IMR-90 (cell line): ENCODE measurements at regions not wholly inside any gene's neighbourhood (a gene's known extent, or its start where the extent isn't known, plus 50 kb on each side); places are given as distances from the start of the nearest gene placed in this dataset.

ENCODE experiments used
- ATAC-seq: fragments of 200-7000 bp; cut with Tn5 transposase; 2 replicates; pipeline ENCODE4 v1.9.1; 2020; ENCODE audit warnings: low read depth, mild to moderate bottlenecking, moderate library complexity
- BruUV-seq: library from RNA; stranded (reverse); fragments of 400-500 nt; replicated peaks from 2 replicates; lab custom pipeline; 2021; lab: Mats Ljungman, UMichigan
- CTCF ChIA-PET: fragments of 300-600 bp; formaldehyde crosslinking; extraction: SDS; loops from one replicate; lab custom pipeline; 2021; ENCODE audit warnings: antibody characterized with exemption; lab: Yijun Ruan, JAX
- POLR2A ChIA-PET: fragments of 300-600 bp; sonication (Branson Sonifier 250); formaldehyde crosslinking; loops from one replicate; lab custom pipeline; 2022; ENCODE audit warnings: antibody characterized with exemption; ENCODE audit not compliant: unreplicated experiment; lab: Charles Lee
- DNase-seq: peaks from one replicate; pipeline ENCODE4 v3.0.0; 2013
- H2AFZ ChIP-seq: replicated peaks from 2 replicates; pipeline ENCODE3; 2013; ENCODE audit warnings: low read length, mild to moderate bottlenecking; ENCODE audit not compliant: poor library complexity
- H2AK5ac ChIP-seq: 2 replicates; pipeline ENCODE4 v1.6.1; 2013; ENCODE audit warnings: low read depth, low read length, inconsistent platforms
- H2AK9ac ChIP-seq: replicated peaks from 2 replicates; pipeline ENCODE3; 2013; ENCODE audit warnings: mild to moderate bottlenecking, low read depth, low read length, moderate library complexity; ENCODE audit not compliant: poor library complexity
- H2BK120ac ChIP-seq: 2 replicates; pipeline ENCODE4 v1.6.1; 2013; ENCODE audit warnings: low read depth, low read length, inconsistent platforms
- H2BK15ac ChIP-seq: 3 replicates; pipeline ENCODE4 v1.6.1; 2013; ENCODE audit warnings: low read depth, low read length, inconsistent platforms
- H2BK20ac ChIP-seq: 2 replicates; pipeline ENCODE4 v1.6.1; 2013; ENCODE audit warnings: low read depth, mild to moderate bottlenecking, inconsistent platforms, low read length, moderate library complexity
- H2BK5ac ChIP-seq: 2 replicates; pipeline ENCODE4 v1.6.1; 2013; ENCODE audit warnings: mild to moderate bottlenecking, low read depth, low read length, inconsistent platforms; ENCODE audit not compliant: poor library complexity, severe bottlenecking
- H3K14ac ChIP-seq: replicated peaks from 2 replicates; pipeline ENCODE4 v1.6.1; 2013; ENCODE audit warnings: low read depth, low read length, inconsistent platforms
- H3K18ac ChIP-seq: 2 replicates; pipeline ENCODE4 v1.6.1; 2013; ENCODE audit warnings: low read depth, low read length, control low read depth
- H3K23ac ChIP-seq: 2 replicates; pipeline ENCODE4 v1.6.1; 2013; ENCODE audit warnings: low read depth, low read length, inconsistent platforms
- H3K27ac ChIP-seq: 2 replicates; pipeline ENCODE4 v1.5.1; 2013; ENCODE audit warnings: mild to moderate bottlenecking, control low read depth, low read length; ENCODE audit not compliant: insufficient read depth
- H3K27me3 ChIP-seq: 2 replicates; pipeline ENCODE4 v1.6.1; 2013; ENCODE audit warnings: low read length; ENCODE audit not compliant: control insufficient read depth, insufficient read depth
- H3K36me3 ChIP-seq: 2 replicates; pipeline ENCODE4 v1.6.1; 2013; ENCODE audit warnings: low read length, mixed read lengths; ENCODE audit not compliant: control insufficient read depth, insufficient read depth
- H3K4ac ChIP-seq: 2 replicates; pipeline ENCODE4 v1.6.1; 2013; ENCODE audit warnings: low read depth, low read length, inconsistent platforms
- H3K4me1 ChIP-seq: 2 replicates; pipeline ENCODE4 v1.6.1; 2013; ENCODE audit warnings: low read length, mixed read lengths; ENCODE audit not compliant: control insufficient read depth, insufficient read depth
- H3K4me2 ChIP-seq: 2 replicates; pipeline ENCODE4 v1.6.1; 2013; ENCODE audit warnings: low read depth, mild to moderate bottlenecking, control low read depth, low read length, moderate library complexity
- H3K4me3 ChIP-seq: 2 replicates; pipeline ENCODE4 v1.5.1; 2013; ENCODE audit warnings: low read depth, mild to moderate bottlenecking, control low read depth, low read length, moderate library complexity; ENCODE audit not compliant: insufficient read depth
- H3K56ac ChIP-seq: 2 replicates; pipeline ENCODE4 v1.6.1; 2013; ENCODE audit warnings: low read length, inconsistent platforms; ENCODE audit not compliant: insufficient read depth; ENCODE audit errors: extremely low read depth
- H3K79me1 ChIP-seq, 2 experiments: 2 replicates each; pipeline ENCODE4 v1.6.1; 2013; ENCODE audit warnings: low read length in 2 of 2, inconsistent platforms in 1 of 2, low read depth in 1 of 2
- H3K9ac ChIP-seq: 2 replicates; pipeline ENCODE4 v1.6.1; 2013; ENCODE audit warnings: low read depth, low read length, control low read depth
- H3K9me1 ChIP-seq: 2 replicates; pipeline ENCODE4 v1.6.1; 2013; ENCODE audit warnings: low read length, inconsistent platforms; ENCODE audit not compliant: insufficient read depth
- H3K9me3 ChIP-seq: 2 replicates; pipeline ENCODE4 v1.6.1; 2013; ENCODE audit warnings: low read length; ENCODE audit not compliant: control insufficient read depth, insufficient read depth
- H4K20me1 ChIP-seq: 2 replicates; pipeline ENCODE4 v1.6.1; 2013; ENCODE audit warnings: low read length, inconsistent platforms; ENCODE audit not compliant: insufficient read depth
- H4K5ac ChIP-seq: 2 replicates; pipeline ENCODE4 v1.6.1; 2013; ENCODE audit warnings: mild to moderate bottlenecking, low read depth, low read length, control low read depth
- H4K8ac ChIP-seq, 2 experiments: 2 replicates each; pipeline ENCODE4 v1.6.1; 2013; ENCODE audit warnings: low read depth in 2 of 2, low read length in 2 of 2, control low read depth in 1 of 2, inconsistent platforms in 1 of 2
- H4K91ac ChIP-seq: 2 replicates; pipeline ENCODE4 v1.6.1; 2013; ENCODE audit warnings: low read depth, low read length, inconsistent platforms; ENCODE audit not compliant: insufficient read depth
- CEBPB ChIP-seq: IDR thresholded peaks from 2 replicates; pipeline ENCODE4 v1.6.1; 2012; ENCODE audit warnings: low read depth, low read length, improper control_type of control experiment
- CHD1 ChIP-seq: IDR thresholded peaks from 2 replicates; pipeline ENCODE4 v1.6.1; 2012; ENCODE audit warnings: low read depth, low read length, improper control_type of control experiment
- CTCF ChIP-seq: conservative IDR thresholded peaks from 2 replicates; pipeline ENCODE4 v1.5.1; 2012; ENCODE audit warnings: mild to moderate bottlenecking, low read depth, low read length, improper control_type of control experiment
- MAZ ChIP-seq: IDR thresholded peaks from 2 replicates; pipeline ENCODE4 v1.6.1; 2012; ENCODE audit warnings: low read depth, mild to moderate bottlenecking, low read length, improper control_type of control experiment, moderate library complexity, borderline replicate concordance
- SMC3 ChIP-seq: fragments of 150-350 bp; IDR thresholded peaks from 2 replicates; pipeline ENCODE4 v1.6.1; 2016; ENCODE audit warnings: low read depth, mild to moderate bottlenecking, antibody characterized with exemption, low read length, moderate library complexity
- USF2 ChIP-seq: fragments of 150-350 bp; IDR thresholded peaks from 2 replicates; pipeline ENCODE4 v1.6.1; 2017; ENCODE audit warnings: mild to moderate bottlenecking, antibody characterized with exemption, low read length, low read depth
- WGBS, 2 experiments: methylation state at CpG; one replicate each; pipeline versions ENCODE4 v1.1.5 to v1.1.7; 2013; ENCODE audit warnings: missing lambda C conversion rate in 2 of 2; ENCODE audit not compliant: insufficient read length in 1 of 2; ENCODE audit errors: extremely low coverage in 2 of 2; 5-methylcytosine and 5-hydroxymethylcytosine counted together
- dilution Hi-C: fragments of 300-500 bp; cut with HindIII; formaldehyde crosslinking; loops from one replicate; pipeline ENCODE4 v1.14.3; 2018; ENCODE audit warnings: low sequenced_read_pairs; ENCODE audit not compliant: unreplicated experiment
- in situ Hi-C: fragments of 300-500 bp; cut with MboI; formaldehyde crosslinking; loops from 3 replicates; pipeline ENCODE4 v1.14.3; 2019; ENCODE audit warnings: low sequenced_read_pairs, inconsistent platforms, mixed read lengths
- intact Hi-C: fragments of 100-400 bp; cut with micrococcal nuclease; formaldehyde crosslinking; loops from 2 replicates; pipeline ENCODE4 v1.10.0; 2022
- TF ChIP-seq, protein P1 (sequence below): fragments of 150-350 bp; IDR thresholded peaks from 2 replicates; pipeline ENCODE4 v1.6.1; 2016; ENCODE audit warnings: low read depth, mild to moderate bottlenecking, low read length, moderate library complexity, borderline replicate concordance

- peaks cover 2% of the 10 kb centered on the region; the same call in 1 of the 2 replicates for H3K27me3 ChIP-seq
- no peak overlapping the region for H4K8ac ChIP-seq
- H4K91ac ChIP-seq = no peak overlapping the region
- DNase-seq = no peak
- no peaks in the 10 kb centered on the region for H4K20me1 ChIP-seq
- intact Hi-C loops (loop anchor here (5.0 kb wide), 1 partner anchor 1498 kb away; no protein-coding TSS in a partner anchor), in situ Hi-C loops (no loop called here), dilution Hi-C loops (no loop called here)
- WGBS, 2 experiments = no CpG with 5 or more reads among the region's 2 CpGs
- no peak overlapping the region for H2BK120ac ChIP-seq
- H3K56ac ChIP-seq = no peak overlapping the region
- H3K4me2 ChIP-seq = no peak overlapping the region
- no peaks in the 10 kb centered on the region for H3K9me3 ChIP-seq
- no peak overlapping the region for H3K27ac ChIP-seq
- POLR2A ChIA-PET = no interaction called here
- ATAC-seq = no peak
- H3K18ac ChIP-seq = no peak overlapping the region
- no peak overlapping the region for H3K23ac ChIP-seq
- BruUV-seq = no TSS peak
- H2BK20ac ChIP-seq = no peak overlapping the region
- H2AK5ac ChIP-seq = no peak overlapping the region
- H2AFZ ChIP-seq = no peak overlapping the region
- no peak overlapping the region for H3K4me3 ChIP-seq
- H3K9me1 ChIP-seq = no peaks in the 10 kb centered on the region
- no peaks in the 10 kb centered on the region for H3K79me1 ChIP-seq
- H3K4me1 ChIP-seq = no peaks in the 10 kb centered on the region
- H4K5ac ChIP-seq = no peak overlapping the region
- H2BK5ac ChIP-seq = no peak overlapping the region
- CTCF ChIA-PET = no interaction called here
- no peak overlapping the region for H3K14ac ChIP-seq
- H3K4ac ChIP-seq = no peak overlapping the region
- no peak overlapping the region for H2AK9ac ChIP-seq
- H2BK15ac ChIP-seq = no peak overlapping the region
- H3K9ac ChIP-seq = no peak overlapping the region
- H3K36me3 ChIP-seq = no peaks in the 10 kb centered on the region
- no peak for TF ChIP-seq MAZ
- TF ChIP-seq USF2 = no peak
- no peak for TF ChIP-seq CTCF
- TF ChIP-seq, protein P1, sequence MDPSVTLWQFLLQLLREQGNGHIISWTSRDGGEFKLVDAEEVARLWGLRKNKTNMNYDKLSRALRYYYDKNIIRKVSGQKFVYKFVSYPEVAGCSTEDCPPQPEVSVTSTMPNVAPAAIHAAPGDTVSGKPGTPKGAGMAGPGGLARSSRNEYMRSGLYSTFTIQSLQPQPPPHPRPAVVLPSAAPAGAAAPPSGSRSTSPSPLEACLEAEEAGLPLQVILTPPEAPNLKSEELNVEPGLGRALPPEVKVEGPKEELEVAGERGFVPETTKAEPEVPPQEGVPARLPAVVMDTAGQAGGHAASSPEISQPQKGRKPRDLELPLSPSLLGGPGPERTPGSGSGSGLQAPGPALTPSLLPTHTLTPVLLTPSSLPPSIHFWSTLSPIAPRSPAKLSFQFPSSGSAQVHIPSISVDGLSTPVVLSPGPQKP = no peak
- no peak for TF ChIP-seq SMC3
- no peak for TF ChIP-seq CEBPB
- TF ChIP-seq CHD1 = no peak
These were observed 826.4 kb downstream of the CDH11 start for GRCh38 chr16:64295466-64295865.
